ENCODE measurements at regions not wholly inside any gene's neighbourhood (a gene's known extent, or its start where the extent isn't known, plus 50 kb on each side); places are given as distances from the start of the nearest gene placed in this dataset.

DNA sequence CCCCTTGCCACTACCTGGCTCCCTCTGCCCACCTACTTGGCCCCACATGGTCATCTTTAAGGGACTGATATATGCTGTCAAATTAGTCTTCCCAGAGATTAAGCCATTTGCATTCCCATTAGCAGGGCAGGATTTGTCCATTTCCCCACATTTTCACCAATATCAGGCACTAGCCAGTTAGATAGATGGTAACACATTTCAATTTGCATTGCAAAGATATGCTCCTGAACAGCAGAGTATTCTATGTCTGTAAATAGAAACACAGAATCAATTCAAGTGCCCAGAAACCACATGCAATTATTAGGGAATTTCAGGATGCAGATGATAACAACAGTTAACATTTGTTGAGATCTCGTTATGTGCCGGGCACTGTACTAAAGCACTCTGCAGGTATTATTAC lies 92.6 kb upstream of the IL12B start:
- no peak for DNase-seq (ENCODE audit: low read depth in 2 of 2)

DNA sequence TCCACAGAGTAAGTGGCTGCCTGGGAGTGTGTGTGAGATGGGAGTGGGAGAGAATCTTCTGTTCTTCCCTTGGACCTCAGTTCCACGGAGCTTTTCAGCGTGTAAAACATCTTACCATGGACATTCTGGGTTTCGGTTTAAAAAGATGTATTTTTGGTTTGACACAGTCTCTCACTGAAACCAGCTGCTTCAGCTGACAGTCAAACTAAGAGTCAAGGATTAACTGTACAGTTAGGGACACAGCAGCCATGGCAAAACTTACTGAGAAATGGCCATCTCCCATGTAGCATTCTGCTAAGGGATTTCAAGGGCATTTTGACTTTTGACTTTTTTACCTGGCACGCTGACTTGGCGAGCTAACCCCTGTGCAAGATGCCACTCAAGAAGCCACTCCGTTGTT lies 93.8 kb upstream of the IL12B start:
- DNase-seq (ENCODE audit: low read depth in 2 of 2) = no peak

DNA sequence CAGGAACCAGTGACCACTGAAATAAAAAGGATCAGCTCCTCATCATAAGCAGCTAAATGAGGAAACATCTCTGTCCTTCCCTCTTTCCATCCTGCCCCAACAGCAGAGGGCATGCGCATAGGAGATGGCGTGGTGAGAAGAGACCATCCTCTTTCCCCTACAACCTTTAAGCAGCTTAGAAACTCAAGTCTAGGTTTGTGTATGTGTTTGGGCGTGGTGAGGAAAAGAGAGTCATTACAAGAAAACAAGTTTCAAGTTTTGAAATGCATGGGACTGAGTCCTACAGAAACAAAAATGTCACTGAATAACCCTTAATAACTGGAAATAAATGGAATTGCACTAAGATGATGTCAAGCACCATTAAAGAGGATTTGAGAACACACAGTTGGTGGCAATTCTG lies 96.4 kb upstream of the IL12B start:
- DNase-seq (ENCODE audit: low read depth in 2 of 2) = no peak

DNA sequence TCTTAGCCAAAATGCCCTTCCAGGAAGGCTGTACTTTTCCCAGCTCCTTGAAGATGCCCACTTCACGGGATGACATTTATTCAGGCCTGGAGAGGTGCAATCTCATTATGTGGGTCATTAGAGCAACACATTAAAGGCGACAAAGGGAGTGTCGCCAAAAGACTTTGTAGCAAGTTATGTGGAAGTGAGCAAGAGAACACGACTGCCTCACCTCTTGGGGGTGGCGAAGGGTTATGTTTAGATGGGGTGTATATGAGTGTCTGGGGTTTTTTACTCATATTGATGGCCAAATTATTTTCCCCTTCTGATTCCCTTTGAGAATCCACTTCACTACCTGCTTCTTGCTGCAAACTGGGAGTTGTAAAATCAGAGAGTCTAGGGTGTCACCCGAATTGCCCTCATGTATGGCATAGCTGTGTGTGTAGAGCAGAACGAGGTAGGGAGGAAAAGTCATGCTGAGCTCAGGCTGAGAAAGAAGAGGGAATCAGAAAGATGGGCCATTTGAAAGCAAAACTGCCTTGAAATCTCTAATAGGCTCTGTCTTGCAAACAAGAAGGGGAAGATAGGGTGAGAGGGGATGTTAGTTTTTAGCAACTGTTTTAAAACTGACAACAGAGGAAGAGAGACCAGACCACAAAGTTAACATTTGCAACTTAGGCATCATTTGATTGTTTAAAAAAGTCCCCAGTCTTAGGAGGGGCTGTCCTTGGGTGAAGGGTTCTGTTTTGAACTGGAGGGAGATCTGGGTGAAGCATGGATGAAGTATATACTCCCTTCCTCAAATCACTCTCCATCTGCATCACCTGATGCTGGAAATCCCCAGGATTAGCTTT lies 97.1 kb upstream of the IL12B start:
- no peak for DNase-seq (ENCODE audit: low read depth in 2 of 2)

DNA sequence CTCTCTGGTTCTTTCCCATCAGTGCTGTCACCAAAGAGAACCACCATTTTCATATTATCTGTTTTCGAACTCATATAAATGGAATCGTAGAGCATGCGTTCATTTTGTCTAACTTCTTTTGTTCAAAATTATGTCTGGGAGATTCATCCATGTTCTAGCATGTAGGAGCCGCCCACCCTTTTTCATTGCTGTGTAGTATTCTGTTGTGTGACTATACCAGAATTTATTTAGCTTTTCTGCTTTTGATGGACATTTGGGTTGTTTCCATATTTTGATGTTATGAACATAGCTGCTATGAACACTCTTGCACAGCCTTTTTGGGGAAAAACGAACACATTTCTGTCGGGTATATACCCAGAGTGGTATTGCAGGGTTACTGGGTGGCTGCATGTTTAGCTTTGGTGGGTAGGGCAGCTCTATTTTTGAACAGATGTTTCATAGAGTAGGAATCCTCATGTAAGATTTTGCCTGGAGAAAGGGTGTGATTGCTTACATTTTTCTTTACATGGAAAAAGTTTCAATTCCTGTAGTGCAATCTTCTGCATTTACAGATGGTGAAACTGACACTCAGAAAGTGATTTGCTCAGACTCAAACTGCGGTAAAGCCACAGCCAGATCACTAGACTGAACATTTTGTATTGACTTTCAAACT lies 100.2 kb upstream of the IL12B start:
- no peak for DNase-seq (ENCODE audit: low read depth in 2 of 2)

DNA sequence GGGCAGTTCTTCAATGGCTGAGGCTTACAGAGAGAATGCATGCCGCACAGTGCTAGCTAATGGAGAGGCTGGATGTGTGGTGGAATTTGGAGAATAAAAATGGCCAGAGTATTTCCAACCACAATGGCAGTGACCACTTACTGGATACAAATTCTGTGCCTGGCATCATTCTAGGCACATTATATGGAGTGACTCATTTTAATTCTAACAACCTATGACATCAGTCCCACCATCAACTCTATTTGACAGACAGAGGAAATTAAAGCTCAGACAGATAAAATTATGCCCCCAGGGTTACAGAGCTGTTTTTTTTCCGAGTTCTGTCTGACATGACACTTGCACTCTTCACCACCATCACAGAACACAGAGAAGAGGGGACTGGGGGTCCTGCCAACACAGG lies 105.6 kb upstream of the IL12B start:
- no peak for DNase-seq (ENCODE audit: low read depth in 2 of 2)

DNA sequence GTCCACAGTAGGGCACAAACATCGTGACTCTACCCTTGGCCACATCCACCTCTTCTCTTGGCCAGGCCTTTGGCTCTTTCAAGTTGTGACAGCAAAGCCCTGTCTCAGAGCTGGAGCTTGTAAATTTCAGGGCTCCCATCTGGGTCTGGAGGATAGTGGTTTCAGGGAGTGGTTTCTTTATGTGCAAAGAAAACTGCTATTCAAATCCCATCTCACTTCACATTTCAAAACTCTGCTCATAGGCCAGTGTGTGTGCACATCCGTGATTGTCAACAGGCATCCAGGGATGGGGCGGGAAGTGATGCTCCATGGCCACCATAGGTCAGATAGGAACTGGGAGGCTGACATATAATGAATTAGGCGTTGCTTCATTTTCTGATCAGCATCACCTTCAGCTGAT lies 107.8 kb upstream of the IL12B start:
- no peak for DNase-seq (ENCODE audit: low read depth in 2 of 2)

DNA sequence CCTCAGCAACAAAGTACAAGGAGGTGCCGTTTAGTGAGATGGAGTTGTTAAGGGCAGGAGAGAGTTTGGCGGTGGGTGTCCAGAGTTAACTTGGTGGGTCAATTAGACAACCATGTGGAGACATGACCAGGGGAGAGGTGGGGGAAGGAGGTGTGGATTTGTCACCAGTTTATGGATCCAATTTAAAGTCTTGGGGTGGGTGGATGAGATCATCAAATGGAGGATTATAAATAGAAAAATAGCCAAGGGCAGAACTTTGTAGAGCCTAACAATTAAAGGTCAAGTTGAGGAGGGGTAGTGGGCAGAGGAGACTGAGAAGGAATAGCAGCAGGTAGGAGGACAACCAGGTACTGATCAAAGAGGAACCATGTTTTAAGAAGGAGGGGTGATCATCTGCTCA lies 108.7 kb upstream of the IL12B start:
- no peak for DNase-seq (ENCODE audit: low read depth in 2 of 2)

DNA sequence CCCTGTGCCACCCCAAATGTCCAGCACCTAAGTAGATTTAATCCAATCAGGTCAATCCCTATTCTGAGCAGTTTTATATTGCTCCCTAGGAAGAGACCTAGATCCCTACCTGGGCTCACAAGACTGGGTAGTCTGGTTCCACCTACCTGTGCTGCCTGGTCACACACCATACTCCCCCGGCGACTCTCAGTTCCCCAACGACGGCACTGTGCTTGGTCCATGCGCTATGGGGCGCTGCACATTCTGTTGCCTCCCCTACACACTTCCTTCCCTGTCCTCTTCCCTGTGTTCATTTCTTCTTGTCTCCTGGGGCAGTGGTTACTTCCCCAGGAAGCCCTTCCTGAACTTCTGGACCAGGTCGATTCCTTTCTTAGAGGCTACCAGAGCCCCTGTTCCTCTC lies 109.9 kb upstream of the IL12B start:
- DNase-seq (ENCODE audit: low read depth in 2 of 2) = no peak

DNA sequence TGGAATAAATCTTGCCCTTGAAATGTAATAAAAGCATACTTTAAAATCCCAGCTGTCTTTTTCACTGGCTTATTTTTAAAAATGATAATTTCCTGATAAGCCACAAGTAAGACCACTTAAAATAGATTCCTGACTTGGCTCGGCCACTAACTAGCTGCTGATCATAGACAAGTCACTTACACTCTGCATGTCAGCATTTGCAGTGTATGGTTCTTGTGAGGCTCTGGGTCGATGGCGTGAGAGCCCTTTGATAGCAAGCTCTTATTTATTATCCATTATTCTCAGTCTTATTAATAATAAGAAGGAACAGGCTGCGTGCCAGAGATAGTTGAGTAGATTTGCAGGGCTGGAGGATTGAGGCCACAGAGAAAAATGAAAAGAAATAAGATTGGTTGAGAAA lies 110.7 kb upstream of the IL12B start:
- no peak for DNase-seq (ENCODE audit: low read depth in 2 of 2)

DNA sequence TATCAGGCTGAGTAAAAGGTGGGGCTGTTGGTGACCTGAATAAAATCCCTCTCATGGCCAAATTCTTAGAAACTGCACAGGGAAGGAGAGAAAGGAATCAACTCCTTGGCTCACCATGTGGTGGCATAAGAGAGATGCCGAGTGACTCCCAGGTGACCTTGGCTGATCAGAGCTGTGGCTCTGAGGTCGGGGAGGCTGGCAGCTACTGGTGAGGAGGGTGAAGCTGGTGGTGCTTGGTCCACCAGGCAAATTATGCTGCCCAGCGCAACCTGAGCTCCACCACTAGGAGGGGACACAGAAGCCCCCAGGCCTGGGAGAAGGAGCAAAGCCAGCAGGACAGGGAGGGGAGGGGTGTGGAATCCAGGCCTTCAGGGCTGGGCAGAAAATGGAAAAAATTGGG lies 111.2 kb upstream of the IL12B start:
- no peak for DNase-seq (ENCODE audit: low read depth in 2 of 2)

DNA sequence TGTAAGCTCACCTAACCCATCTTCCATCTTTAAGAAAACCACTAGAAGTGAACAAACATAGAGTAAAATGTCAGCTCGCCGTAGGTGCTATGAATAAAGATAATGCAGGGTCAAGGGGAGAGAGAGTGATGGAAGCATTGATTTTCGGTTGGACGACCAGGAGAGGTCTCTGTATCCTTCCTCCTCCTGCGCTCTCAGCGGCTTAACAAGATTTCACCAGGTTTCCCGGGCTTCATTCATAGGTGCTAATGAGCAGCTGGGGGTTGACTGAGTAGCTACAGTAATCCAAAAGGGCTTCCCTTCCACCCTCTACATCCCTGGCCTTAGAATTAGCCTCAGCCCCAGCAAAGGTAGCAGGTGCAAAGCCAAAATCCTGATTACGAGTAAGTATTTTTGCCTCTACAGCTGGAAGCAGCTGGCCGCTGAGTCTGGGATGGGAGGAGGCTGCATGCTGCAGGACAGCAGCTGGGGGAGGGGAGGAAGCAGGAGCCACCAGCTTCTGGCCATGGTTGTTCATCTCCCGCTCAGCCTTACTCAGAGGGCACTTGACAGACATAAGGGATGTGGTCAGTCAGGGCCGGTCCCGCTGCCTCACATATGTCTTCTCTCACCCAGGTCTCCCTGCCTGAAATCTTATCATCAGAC lies 112.0 kb upstream of the IL12B start:
- no peak for DNase-seq (ENCODE audit: low read depth in 2 of 2)

DNA sequence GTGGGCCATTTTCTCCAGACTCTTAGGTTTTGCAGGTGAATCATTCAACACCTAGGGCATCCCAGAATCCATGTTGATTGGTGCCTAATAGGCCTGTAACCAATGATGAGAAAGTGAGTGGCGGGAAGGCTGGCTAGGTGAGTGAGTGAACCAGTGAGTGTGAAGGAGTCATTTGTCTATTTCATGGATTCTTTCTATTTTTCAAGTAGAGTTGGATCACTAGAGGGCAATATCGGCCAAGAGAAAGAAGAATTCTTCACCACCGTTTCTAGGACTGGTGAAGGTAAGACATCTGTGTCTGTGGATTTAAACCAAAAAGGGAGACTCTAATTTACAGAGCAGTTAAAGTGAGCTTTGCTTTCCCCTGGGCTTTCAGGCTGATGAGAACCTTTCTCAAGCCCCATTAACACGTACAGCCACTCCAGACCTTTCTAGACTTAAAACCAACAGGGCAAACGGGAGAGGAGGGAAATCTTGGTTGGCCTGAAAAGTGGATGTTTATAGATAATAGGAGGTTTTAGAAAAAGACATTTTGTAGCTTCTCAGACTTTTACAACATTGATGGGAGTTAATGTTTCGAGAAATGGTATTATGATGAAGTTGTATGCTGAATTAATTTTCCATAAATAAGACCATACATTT lies 114.3 kb upstream of the IL12B start:
- no peak for DNase-seq (ENCODE audit: low read depth in 2 of 2)

DNA sequence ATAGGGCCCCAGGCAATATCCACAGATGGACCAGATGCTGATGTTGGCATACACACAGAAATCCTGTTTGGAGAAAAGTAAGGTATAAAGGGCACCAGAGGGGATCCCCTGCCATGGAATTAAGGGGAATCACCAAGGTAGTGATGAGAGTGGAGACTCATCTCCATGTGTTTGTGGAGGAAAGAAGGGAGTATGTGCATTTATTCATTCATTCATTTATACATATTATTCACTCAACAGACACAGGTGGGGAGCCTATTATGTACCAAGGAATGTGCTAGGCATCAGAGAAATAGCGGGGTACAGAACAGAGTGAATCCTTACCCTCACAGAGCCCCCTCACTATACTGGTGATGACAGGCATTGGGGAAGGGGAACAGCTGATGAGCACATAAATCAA lies 116.8 kb upstream of the IL12B start:
- no peak for DNase-seq (ENCODE audit: low read depth in 2 of 2)

DNA sequence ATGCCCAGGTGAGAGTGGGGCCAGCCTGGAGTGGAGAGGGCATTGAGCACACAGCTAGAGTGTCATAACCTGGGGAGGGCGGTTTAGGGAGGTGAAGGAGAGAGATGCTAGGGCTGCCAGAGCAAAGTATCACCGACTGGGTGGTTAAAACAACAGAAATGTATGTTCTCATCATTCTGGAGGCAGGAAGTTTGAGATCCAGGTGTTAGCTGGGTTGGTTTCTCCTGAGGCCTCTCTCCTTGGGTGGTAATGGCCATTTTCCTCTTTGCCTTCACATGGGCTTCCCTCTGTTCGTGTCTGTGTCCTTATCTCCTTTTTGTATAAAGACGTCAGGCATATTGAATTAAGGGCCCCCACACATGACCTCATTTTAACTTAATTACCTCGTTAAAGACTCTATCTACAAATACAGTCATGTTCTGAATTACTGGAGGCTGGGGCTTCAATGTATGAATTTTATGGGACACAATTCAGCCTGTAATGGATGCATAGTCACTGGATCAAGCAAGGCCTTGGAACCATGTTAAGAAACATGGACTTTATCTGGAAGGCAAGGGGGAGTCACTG lies 118.6 kb upstream of the IL12B start:
- no peak for DNase-seq (ENCODE audit: low read depth in 2 of 2)

DNA sequence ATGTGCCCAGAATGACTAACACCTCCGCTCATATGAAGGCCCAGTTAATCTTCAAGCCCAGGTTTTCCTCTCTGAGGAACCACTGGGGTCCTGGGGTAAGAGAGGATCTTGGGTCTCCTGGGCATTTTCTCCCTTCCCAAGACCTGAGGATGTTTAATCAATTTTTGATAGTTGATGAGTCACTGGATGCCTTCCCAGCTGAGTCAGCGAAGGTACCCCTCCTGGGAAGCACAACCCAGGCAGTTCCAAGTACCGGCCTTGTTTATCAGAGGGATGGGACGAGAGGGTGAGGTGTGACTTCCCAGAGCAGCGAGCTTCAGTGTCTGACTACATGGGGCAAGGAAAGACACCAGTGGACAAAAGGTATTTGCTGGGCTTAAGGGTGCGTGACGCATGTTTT lies 119.6 kb upstream of the IL12B start:
- no peak for DNase-seq (ENCODE audit: low read depth in 2 of 2)

DNA sequence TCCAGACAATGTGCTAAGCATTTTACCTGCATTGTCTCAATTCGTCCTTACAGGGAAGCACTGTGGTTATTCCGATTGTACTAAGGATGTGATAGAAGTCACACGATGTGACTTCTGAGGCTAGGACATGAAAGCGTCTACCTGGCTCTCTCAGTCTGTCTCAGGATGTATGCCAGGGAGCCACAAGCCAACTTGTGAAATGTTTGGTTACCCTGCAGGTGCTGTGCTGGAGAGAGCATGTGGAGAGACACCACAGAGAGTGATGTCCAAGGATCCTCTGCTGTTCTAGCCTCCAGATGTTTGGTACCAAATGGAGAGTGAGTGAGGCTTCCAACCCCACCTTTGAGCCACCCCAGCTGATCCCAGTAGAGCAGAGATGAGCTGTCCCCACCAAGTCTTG lies 120.1 kb upstream of the IL12B start:
- DNase-seq (ENCODE audit: low read depth in 2 of 2) = no peak

DNA sequence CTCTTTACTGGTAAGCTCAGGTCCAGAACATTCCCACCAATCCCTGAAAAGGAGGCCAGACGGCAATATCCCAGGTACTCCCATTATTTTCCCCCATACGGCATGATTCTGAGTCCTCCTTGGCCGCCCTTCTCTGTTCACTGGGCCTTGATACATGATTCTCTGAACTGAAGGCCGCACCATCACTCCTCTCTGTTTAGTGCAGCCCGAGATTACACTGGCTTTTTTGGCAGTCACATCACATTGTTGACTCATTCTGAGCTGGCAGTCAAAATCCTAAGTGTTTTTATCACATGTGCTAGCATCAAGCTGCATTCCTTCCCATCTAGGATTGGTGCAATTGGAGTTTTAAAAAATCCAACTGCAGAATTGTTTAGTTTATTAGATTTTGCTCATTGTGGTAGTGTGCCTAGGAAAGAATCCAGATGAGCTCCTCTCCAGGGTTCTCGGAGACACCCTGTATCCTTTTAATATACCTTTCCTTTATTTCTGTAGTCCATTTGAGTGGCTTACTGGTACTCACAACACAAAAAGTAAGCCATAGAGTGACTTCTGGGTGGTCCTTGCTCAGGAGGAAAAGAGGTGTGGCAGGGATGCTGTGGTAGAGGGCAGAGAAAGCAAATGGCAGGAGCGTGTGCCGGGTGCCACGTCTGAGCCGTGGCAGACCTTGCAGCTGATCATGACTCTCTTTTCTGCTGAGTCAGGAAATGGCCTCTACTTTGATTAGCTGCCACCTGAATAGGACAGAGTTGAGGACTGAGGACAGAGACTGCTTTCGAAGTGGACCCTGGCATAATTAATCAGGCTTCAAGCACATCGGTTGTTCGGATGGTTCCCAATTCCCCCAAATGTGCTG lies 121.1 kb upstream of the IL12B start:
- no peak for DNase-seq (ENCODE audit: low read depth in 2 of 2)

DNA sequence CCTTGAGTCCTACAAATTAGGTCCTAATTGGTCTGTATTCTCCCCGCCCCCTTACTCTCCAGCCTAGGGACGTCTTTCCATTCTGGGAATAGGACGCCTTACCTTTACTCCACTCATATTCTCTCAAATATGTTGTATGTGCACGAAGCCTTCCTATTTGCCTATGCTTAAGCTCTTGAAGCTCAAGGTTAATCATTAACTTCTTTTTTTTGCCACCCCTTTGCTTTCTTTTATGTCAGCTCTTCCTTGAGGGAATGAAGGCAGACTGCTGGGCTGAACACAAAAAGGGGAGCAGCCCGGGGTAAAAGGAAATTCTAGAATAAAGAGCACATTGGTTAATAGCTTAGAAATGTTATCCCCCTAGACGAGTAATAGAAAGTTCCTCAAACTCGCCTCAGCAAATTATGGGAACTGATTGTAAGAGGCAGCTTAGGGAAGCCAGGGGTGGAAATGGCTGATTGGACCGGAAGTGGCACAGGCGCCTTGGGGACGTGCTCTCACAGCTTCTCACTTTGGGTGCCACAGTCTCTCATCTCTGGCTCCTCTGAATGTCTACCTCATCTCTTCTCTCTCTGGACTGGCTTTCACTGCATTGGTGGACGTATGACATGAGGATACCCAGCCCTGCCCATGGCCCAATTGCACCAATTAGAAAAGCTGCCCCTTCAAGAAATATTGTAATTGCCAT lies 122.3 kb upstream of the IL12B start:
- DNase-seq (ENCODE audit: low read depth in 2 of 2) = no peak

DNA sequence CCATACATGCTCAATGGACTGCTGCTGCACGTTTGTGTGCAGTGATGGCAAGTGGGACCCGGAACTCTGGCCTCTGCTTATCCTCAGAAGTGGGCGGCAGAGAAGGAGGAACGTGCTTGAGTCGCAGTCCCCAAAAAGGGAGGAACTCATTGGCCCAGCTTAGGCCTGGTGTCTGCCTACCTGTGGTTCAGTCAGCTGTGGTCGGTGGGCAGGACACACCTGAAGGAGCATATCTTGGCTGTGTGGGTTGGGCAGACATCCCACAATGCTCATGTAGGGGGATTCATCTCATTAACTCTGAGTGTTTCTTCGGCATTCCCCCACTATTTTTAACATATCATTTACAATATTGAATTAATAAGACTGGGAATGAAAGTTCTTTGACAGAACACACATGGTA lies 122.9 kb upstream of the IL12B start:
- no peak for DNase-seq (ENCODE audit: low read depth in 2 of 2)

DNA sequence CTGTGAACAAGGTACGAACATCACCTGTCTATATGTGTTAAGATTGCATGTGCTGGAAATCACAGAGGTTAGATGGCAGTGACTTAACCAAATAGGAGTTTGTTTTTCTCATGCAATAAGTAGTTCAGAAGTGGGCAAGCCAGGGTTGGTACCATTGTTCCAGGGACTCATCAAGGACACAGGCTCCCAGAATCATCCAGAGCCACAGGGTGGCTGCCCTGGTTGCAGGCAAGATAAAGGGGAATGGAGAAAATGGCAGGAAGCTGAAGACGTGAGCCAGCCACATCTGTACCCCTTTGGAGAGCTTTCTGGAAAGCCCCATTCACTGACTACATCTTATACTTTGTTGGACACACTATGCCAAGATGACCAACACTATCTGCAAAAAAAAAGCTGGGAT lies 126.0 kb upstream of the IL12B start:
- DNase-seq (ENCODE audit: low read depth in 2 of 2) = no peak

Measured in stimulated activated CD4-positive, alpha-beta T cell treated with anti-CD3 and anti-CD28 coated beads, Interleukin-1b, Interleukin-23, amount 100 ng/mL, for 1 hour (primary cell).